ENCODE measurements at regions not wholly inside any gene's neighbourhood (a gene's known extent, or its start where the extent isn't known, plus 50 kb on each side); places are given as distances from the start of the nearest gene placed in this dataset.

DNA sequence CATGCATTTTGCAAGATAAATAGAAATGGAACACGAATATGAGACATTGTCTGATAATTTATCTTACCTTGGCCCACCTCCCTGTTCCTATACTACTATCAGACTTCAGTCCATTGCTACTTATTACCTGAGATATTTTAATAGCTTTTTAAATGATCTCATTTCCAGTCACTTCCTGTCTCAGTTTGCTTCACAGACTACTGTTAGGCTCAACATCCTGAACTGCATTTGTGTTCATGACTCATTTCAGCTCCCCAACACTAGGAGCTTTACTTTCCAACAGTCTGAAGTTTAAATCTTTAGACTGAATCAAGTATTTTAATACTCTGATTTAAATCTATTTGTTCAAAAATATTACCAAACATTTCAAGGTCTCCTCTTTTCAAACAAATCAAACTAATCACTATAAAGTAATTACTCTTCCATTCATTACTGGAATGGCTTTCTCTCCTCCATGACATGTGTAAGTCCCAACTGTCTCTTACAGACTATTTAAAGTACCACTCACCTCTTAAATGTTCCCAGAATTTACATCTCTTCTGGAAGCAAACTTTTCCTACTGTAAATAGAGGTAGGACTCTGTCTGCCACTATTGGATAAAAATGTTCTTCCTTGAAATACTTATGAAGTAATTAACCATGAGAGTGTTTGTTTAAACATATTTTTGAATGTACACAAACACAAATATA lies 1277.6 kb downstream of the ZPLD1 start:
- ChIA-PET CTCF (interaction anchor here (0.8 kb wide), 1 partner anchor 17 kb away, joined by 3 read pairs; no protein-coding TSS in a partner anchor), POLR2A (no interaction called here)
- no peak for DNase-seq (ENCODE audit: extremely low spot score)
- TF ChIP-seq, protein P1, sequence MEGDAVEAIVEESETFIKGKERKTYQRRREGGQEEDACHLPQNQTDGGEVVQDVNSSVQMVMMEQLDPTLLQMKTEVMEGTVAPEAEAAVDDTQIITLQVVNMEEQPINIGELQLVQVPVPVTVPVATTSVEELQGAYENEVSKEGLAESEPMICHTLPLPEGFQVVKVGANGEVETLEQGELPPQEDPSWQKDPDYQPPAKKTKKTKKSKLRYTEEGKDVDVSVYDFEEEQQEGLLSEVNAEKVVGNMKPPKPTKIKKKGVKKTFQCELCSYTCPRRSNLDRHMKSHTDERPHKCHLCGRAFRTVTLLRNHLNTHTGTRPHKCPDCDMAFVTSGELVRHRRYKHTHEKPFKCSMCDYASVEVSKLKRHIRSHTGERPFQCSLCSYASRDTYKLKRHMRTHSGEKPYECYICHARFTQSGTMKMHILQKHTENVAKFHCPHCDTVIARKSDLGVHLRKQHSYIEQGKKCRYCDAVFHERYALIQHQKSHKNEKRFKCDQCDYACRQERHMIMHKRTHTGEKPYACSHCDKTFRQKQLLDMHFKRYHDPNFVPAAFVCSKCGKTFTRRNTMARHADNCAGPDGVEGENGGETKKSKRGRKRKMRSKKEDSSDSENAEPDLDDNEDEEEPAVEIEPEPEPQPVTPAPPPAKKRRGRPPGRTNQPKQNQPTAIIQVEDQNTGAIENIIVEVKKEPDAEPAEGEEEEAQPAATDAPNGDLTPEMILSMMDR (IDR thresholded peaks at IDR 0.05; ENCODE audit: control extremely low read depth, extremely low read depth, low read depth, missing control alignments): no peak

DNA sequence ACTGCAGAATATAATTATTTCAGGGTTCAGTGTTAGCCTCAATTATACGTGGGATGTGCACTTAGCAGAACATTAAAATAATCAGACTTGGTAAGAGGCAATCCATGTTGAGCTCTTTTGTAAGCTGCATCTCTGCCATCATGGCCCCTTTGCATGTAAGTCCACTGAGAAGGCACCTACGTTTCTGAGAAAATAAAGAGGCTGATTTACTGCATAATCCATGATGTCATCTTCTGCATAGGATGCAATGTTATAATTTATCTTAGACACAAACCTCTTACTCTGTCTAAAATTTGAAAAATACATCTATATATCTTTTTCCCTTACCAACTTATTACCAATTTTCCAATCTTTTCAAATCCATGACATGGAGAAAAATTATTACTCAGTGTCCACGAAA lies 1294.7 kb downstream of the ZPLD1 start:
- no peak for DNase-seq (ENCODE audit: extremely low spot score)
- TF ChIP-seq, protein P1 (IDR thresholded peaks at IDR 0.05; ENCODE audit: control extremely low read depth, extremely low read depth, low read depth, missing control alignments): no peak
- POLR2A ChIA-PET: no interaction called here
- CTCF ChIA-PET: interaction anchor here (0.9 kb wide), 1 partner anchor 18 kb away, joined by 3 read pairs; no protein-coding TSS in a partner anchor

DNA sequence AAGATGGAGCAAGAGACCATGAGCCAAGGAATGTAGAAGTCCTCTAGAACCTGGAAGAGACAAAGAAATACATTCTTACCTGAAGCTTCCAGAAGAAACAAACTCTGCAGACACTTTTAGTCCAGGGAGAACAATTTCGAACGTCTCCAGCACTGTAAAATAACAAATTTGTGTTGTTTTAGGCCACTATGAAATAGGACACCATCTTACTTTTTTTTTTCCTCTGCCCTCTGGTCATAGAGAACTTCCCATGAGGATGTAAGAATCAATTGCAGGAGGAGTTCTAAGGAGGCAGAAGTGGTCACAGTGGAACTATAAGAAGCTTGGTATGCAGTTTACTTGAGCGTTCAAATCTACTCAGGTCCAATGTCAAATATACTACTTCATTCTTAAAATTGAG lies 1295.9 kb downstream of the ZPLD1 start:
- no peak for DNase-seq (ENCODE audit: extremely low spot score)
- CTCF ChIA-PET: interaction anchor here (1.9 kb wide), 1 partner anchor 9 kb away, joined by 5 read pairs; no protein-coding TSS in a partner anchor
- POLR2A ChIA-PET: no interaction called here
- TF ChIP-seq, protein P1 (IDR thresholded peaks at IDR 0.05; ENCODE audit: control extremely low read depth, extremely low read depth, low read depth, missing control alignments): no peak

DNA sequence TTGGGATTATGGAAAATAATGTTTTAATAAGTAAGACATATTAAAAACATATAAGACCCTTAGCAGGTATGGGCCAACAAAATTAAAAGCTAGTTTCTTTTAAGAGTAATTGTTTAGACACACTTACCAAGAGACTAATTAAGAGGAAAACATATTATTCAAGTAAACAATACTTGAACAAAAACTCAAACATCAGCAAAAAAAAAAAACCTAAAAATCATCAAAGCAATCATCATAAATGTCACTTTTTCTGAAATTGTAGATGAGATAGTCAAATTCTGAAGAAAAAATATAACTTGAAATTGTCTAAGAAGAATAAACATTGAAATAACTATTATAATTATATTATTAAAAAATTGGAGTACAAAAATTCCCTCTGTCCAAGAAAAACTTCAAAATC lies 1318.2 kb downstream of the ZPLD1 start:
- ChIA-PET CTCF (interaction anchor here (1.2 kb wide), 1 partner anchor 12 kb away, joined by 3 read pairs; no protein-coding TSS in a partner anchor), POLR2A (no interaction called here)
- no peak for DNase-seq (ENCODE audit: extremely low spot score)
- TF ChIP-seq, protein P1 (IDR thresholded peaks at IDR 0.05; ENCODE audit: control extremely low read depth, extremely low read depth, low read depth, missing control alignments): no peak

DNA sequence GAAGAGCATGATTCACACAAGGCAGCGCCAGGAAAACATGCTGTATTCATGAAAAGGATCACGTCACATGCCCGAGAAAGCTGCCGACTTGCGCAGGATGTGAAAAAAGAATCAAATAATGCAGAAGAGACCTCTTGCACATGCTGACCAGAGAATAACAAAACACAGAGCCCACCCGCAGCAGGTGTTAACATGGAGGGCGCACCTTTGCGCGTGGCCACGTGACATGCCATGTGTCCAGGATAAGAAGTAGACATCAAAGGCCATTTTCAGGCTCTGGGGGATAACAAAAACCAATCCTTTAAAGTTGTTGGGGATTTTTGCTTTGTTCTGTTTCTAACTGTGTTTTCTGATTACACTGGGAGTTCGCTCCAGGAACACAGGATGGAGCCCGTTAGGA lies 1332.8 kb downstream of the ZPLD1 start:
- ChIA-PET POLR2A (no interaction called here), CTCF (no interaction called here)
- TF ChIP-seq, protein P1 (IDR thresholded peaks at IDR 0.05; ENCODE audit: control extremely low read depth, extremely low read depth, low read depth, missing control alignments): no peak
- no peak for DNase-seq (ENCODE audit: extremely low spot score)

DNA sequence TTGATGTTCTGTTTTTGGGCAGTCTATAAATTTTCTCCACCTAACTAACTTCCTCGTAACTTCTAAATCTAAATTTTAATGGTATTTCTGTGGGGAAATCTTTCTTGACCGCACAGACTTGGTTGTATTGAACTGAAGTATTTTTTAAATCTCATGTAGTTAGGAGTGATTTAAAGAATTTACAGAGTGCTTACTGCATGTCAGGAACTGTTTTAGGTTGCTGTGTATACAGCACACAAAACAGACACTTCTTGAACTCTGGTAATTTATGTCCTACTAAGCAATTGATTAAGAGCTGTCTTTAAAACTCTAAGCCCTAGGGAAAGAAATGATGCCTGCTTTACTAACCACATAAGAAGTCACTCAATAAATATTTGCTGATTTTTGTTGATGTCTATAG lies 1350.2 kb downstream of the ZPLD1 start:
- TF ChIP-seq, protein P1 (IDR thresholded peaks at IDR 0.05; ENCODE audit: control extremely low read depth, extremely low read depth, low read depth, missing control alignments): no peak
- no peak for DNase-seq (ENCODE audit: extremely low spot score)
- ChIA-PET POLR2A (no interaction called here), CTCF (no interaction called here)

Data from GM10248 (cell line).